Occipital lobe (tissue), 1 donor: ENCODE measurements at regions not wholly inside any gene's neighbourhood (a gene's known extent, or its start where the extent isn't known, plus 50 kb on each side); places are given as distances from the start of the nearest gene placed in this dataset.
A peak's percentile ranks its signal among the peaks of the same experiment; 100 is the strongest.
"Not testable (repeated sequence)": the region's sequence is repeated elsewhere in the genome, so short reads cannot be mapped to it uniquely, and the experiment has no call there.

ENCODE experiments used
- DNase-seq: peaks from one replicate; lab custom pipeline; 2025; lab: John Stamatoyannopoulos, UW

DNA sequence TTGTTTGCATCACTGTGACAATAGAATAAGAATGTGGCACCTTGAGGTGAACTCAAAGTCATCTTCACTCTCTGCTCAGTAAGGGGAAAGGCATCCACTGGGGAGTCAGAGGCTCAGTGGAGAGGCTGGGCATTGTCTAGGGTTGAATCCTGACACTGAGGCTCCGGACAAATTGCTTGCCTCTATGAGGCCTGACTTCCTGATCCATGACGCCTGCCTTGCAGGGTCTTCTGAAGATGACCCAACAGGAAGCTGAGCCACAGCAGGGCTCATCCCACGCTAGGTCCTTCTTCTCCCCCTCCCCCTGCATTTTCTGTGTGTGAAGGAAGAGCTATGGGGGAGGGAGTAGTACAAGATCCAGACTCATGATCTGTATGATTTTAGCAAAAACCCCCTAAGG is 265.1 kb downstream of the SH3BP4 start:
- DNase-seq: no peak

DNA sequence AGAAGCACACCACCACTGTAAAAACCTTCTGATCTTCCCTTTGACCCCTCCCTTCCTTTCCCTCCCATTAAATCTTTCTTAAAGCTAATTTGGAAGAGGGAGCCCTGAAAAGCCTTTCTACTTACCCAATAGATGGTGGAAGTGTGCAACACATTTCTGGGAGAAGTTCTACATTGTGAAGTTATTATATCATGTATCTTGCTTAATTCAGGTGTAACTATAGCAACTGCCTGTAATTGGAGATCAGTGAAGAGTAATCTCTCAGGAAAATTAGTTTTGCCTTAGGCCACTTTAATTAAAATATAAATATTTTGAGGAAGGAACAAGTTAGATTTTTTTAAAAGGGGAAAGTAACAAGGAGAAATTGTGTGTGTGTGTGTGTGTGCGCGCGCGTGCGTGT is 266.0 kb downstream of the SH3BP4 start:
- no peak for DNase-seq

DNA sequence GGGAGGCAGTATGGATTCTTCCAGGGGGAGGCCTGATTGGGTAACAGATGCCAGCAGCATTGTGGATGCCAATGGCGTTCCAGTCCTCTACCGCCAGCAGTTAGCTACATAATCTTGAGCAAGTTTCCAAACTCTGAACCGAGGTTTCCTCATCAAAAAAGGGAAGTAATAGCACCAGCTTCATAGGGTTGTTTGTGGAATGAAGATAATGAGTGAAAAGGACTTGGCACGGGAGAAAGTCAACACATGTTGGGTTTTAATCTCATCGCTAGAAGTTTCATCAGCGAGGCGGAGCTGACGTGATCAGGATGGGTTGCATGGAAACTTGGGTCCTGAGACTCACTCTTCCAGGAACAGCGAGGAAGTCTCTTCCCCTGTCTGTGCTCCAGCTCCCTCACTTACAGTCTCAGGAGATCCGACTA is 266.7 kb downstream of the SH3BP4 start:
- DNase-seq: no peak

DNA sequence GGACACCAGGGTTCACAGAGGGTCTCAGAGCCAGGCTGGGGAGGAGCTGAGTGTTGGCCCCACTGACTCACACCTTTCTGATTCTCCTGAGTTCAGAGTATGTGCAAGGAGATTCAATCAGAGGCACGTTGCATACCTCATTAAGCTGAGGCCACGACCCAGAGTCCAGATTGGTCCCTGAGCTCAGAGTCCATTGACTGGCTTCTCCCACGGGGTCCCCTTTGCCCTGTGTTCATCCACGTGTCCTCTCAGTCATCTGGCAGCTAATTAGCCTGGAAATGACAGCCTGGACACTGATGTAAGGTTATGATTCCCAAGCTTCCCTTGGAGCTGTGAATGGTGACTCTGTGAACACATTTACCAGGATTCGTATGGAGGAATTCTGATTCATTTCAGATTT is 267.2 kb downstream of the SH3BP4 start:
- no peak for DNase-seq

DNA sequence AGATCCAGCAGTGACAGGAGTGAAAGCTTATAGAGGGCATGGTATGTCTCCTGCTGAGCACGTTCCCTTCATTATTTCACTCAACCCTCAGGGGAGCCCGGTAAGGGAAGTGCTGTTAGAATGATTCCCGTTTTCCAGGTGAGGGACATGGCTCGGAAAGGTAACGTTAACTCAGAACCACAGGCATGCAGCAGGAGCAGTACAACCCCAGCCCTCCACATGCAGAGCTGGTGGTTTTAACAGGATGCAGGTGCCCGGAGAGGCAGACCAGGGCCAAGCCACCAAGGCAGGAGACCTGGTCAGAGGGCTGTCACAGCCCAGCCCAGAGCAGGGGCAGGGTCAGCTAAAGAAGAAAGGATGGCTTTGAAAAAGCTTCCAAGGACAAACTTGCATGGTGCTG is 268.5 kb downstream of the SH3BP4 start:
- no peak for DNase-seq

DNA sequence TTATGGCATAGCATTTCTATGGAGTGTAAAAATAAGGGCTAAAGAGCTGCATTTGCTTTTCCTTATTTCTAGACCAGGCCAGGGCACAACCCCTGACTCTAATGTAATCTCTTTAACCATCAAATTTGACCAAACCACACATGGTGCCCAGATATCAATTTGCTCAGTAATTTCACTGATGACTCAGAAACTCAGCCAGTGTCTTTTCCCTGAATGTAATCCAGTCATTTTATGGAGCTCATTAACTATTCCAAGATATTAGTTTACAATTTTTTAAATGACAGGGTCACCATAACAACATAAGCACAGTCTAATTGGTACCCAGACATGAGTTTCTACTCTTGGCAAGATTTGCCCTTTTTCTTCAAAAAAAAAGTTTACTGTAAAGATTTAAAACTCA is 270.8 kb upstream of the AGAP1 start:
- DNase-seq: no peak

DNA sequence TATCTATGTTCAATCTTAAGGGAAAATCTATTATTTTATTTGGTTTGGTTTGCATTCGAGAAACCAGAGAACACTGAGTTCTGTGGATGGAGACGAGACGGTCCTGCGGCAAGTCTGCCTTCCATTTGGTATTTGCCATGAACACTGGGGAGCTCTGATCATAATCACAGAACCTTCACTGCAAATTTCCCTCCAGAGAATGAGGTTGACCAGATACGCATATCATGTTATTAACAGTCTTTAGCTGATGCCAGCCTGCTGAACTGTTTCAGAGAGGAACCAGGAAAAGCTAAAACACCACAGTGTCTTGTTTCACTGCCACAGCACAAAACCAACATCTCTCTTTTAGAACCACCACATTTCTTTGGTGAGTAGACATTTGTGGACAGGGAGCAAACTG is 269.4 kb upstream of the AGAP1 start:
- DNase-seq: no peak

DNA sequence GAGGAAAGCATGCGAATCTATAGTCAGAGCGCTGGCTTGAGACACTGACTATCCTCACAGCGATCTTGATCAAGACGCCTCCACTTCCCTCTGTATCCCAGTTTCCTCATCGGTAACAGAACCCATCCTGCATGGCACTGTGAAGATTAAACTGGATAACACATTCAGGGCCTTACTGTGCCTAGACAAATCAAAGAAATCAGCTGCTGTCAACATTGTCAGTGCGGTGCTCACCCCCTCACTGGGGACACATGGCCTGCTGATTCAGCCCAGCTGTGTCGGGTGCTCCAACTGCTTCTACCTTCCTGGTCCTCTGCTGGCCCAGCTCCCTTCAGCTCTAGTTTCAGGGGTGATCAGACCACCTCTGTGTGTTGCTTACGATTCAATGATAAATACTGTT is 268.6 kb upstream of the AGAP1 start:
- no peak for DNase-seq

DNA sequence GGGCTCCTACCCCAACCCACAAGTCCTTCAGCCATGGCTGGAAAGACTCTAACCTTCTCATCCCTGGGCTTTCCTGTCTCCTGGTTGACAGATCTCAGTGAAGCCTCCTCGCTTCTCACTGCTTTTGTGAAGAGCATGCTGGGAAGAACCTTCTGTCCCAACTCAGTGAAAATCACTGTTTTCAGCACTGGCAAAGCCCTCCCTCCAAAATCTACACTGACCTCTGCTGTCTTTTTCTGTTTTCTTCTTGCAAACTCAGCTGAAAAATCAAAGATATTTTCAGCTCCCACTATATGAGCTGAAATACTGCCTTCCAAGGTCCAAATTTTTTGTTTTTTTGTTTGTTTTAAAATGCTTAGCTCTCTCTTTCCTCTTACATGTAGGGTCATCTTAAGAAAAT is 266.3 kb upstream of the AGAP1 start:
- no peak for DNase-seq

DNA sequence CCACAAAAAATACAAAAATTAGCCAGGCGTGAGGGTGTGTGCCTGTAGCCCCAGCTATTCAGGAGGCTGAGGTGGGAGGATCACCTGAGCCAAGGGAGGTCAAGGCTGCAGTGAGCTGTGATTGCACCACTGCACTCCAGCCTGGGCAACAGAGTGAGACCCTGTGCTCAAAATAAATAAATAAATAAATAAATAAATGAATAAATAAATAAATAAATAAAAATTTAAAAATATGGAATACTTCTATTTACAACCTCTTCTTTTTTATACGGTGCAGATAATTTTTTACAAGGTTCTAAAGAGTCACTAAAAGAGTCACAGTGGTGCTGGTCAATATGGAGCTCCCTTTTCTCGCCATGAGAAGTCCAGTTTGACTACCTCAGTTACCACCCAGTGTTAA is 265.4 kb upstream of the AGAP1 start:
- not testable (repeated sequence) for DNase-seq

DNA sequence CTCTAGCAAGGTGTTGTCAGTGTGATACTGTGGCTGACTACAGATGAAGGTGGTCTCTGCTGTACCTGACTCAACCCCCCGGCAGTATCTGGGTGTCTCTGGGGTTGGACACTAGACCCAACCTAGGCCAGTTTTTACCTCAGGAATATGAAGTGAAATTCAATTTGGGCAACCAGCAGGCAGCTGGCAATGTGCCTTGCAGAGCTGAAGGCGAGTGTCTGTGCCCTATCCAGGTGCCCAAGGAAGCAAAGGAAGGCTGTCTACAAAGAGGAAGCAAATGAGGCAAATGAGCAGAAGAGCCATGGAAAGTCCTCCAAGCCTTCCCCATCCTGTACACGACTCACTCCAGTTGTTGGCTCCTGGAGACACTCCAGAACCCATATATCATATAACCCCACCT is 264.6 kb upstream of the AGAP1 start:
- DNase-seq: no peak

DNA sequence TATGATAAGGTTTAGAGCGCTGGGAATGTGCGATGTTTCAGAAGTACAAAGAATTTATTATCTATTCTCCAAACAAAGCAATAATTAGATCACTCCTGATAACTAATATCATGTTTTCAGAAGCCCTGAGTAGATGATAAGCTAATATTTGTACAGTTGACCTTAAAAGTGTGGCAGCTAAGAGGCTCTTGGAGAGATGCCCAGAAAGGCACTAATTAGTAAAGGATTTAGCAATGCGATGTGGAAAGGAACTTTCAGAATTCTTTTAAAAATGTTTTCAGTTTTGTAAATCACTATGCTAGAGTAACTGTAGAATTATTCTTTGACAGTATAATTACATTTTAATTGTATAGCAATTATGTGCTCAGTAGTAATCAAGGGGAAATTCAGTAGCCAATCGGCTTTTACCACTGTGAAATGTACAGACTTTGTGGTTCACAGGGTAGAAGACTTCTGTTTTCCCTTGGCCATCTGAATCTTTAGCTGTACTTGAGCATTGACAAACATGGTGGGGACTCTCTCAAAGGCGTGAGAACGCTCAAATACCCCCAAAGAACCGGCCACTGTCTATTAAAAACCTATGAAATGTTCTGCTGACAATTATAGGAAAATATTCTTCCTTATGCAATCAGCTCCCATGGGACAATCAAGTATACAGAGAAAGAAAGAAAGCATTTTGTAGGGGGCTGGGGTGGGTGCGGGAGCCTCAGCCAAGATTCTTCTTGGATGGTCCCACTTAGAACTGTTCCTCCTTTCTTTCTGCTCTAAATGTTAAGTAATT is 262.8 kb upstream of the AGAP1 start:
- DNase-seq: no peak

DNA sequence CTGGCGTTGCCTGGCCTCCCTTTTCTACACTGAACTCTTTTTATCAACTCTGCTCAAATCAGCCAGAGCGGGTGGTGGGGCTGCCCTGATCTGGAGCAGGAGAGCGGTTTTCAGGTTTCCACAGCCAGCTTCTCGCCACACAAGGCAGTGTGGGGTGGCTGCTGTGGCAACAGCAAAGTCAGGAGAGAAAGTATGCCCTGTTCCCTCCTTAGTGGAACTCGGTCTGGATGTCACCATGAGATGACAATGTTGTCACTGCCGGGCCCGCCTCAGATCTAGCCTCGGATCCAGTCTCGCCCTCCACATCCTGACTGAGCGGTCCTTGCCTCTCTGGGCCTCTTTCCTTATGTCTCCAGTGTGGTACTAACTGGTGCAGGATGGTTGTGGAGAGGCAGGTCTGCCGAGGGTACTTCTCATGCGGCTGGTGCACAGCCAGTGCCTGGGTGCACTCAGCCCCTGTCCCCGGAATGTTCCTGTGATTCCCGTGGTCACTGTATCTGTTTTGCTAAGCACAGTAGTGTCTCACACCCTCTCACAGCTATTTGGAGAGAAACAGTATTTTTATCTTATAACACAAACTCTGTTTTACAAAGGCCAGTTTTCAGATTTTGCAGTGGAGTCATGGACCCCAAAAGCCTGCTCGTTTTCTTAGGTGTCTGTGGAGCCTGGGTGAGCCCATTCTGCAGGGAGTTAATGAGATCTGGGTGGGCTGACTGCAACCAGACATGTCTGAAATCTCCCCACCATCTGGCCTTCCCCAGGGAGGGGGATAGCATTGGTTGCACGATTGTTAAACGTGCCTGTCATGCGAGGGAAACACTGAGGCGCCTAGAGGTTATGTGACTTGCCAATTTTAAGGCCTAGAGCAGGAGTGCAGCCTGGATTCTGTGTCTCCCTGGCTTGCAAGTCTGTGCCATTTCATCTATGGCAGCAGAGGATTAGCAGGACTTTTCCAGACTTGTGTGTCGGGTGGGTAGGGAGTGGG is 261.1 kb upstream of the AGAP1 start:
- no peak for DNase-seq

DNA sequence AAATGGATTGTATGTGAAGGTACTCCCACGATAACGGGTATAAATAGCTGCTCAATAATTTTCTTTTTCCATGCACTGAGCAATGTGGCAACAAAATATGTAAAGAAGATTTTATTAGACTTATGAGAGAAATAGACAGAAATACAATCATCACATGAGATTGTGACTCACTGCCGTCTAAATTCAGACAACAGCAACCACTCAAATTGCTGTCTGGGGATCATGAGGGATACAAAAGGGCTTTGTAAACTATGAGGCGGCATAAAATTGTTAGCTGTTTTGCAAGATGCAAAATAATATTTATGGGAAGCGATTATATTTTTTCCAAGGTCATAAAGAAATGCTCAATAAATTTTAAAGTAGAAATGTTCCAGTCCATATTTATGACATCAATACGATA is 259.1 kb upstream of the AGAP1 start:
- no peak for DNase-seq

DNA sequence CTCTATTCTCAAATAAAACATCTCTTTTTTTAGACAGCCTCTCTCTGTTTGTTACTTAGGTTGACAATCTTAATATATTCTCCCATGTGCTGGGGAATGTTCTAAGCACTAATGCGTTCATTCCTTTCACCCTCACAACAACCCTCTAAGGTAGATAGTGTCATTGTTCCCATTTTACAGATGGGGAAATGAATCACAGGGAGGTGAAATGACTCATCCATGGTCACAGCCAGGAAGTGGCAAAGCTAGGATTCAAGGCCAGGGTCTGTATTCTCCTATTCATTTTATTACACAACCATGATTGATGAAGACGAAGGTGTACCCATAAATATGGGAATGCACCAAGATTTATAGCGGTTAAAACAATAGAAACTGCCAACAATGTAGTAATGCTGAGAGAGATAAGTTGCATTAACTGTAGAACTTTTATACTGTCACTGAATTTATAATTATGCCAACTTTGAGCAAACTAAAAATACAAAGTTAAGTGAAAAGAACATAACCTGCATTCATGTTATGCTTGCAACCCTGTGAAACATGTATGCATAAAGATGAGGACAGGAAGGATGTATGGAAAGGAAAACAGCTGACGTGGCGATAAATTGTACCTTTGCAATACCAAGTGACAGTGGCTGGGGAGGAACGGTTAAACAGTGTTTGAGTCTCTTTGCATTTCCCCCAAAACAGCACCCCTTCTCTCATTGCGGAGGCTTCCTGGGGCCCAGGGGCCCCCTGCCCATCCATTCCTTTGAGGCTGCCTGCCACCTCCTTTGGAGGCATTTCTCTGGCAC is 257.7 kb upstream of the AGAP1 start:
- DNase-seq: no peak

DNA sequence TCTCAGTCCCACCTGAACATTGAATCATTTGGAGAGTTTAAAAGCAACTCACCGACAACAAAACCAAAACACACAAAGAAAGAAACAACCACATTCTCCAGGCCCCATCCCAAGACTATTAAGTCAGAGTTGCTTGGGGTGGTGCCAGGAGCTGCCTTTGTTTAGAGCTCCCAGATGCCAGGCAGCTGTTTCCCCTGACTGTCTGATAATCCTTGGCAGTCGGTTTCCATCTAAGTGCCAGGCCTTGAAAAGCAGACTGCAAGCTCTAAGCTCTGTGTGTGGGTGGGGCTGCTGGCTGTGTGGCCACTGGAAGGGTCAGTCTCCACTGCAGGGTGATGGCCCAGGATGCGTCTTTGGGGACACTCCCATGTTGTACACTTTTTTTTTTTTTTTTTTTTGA is 255.3 kb upstream of the AGAP1 start:
- peak; percentile 19 for DNase-seq

DNA sequence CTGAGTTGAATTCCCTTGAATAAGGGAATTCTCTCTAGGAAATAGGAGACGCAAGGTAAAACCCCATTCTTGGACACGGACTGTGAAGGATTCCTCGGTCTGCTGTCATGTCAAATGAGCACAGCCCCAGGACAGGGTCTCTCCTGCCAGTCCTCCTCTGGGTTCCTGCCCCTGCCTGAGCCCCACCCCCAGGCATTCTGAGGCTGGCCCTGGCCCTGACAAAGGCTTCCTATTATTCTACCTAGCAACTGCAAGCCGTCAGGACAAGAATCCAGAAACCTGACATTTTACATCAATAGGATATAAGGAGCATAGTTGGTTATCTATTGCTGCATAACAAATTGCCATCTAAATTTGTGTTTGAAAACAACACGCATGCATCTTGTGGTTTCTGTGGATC is 253.3 kb upstream of the AGAP1 start:
- no peak for DNase-seq

DNA sequence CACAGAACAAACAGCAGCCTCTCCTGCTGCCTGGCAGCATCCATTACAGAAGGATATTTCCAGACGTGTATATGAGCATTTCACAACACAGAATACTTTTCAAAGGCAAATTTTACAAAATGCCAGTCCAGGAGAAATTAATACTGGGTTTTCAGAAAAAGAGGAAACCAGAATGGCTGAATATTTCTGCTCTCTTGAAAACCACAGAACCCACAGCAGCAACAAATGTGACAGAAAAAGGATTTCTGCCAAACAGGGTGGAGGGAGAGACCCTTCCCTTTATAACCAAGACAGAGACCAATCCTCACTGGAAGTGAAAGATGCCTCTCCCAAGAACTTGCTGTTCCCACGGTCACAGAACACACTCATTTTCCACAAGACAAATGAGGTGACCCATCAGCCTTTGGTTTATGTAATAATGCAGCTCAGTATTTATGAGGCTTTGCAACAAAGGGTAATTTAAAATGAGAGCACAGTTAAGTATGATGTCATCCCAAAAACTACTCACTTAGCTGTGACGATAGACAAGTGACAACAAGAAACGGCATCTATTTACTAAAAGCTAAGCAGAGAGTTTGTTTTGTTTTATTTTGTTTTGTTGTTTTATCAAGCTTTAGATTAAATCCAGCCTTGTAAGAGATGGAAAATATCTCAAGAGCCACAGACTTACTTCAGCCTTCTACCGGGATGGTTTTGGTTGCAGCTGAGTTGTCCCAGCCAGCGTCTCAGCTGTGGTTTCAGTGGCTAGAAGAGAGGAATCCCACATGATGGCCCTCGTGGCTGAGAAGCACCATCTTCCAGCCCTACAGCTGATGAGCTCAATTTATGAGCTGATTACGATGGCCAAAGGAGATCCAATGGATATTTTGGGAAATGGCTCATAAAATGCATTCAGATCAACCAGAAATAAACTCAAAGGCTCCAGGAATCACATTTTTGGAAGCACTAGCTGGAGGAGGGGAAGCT is 249.3 kb upstream of the AGAP1 start:
- DNase-seq: peak; percentile 9

DNA sequence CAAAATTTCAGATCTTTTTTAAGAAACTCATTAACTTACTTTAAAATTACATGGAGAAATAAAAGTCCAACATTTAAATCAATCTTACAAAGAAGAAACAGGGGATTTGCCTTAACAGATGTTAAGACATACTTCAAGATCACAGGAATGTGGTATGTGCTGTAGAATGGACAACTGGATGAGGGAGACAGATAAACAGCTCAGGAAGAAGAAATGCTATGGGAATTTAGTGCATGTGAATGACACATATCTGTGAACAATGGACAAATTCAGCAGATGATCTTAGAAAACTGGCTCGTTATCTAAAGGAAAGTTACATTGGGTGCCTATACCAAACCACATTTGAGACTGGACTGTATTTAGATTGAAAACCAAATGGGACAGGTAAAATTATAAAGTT is 246.8 kb upstream of the AGAP1 start:
- DNase-seq: no peak

DNA sequence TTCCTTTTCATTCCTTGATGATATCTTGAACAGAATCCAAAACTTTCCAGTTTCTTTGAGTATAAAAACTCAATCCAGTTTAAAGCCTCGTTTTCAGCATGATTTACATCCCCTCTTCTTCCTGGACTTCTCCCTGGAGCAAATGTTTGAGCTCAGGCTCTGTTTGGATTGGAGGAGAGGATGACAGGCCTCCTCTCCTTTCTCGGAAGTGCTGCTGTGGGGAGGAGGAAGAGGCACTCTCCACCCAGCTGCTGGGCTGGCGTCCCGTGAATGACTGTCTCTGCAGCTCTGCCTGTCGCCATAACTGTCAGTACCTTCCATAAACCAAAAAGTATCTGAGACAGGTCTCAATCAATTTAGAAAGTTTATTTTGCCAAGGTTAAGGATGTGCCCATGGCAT is 238.2 kb upstream of the AGAP1 start:
- DNase-seq: no peak

DNA sequence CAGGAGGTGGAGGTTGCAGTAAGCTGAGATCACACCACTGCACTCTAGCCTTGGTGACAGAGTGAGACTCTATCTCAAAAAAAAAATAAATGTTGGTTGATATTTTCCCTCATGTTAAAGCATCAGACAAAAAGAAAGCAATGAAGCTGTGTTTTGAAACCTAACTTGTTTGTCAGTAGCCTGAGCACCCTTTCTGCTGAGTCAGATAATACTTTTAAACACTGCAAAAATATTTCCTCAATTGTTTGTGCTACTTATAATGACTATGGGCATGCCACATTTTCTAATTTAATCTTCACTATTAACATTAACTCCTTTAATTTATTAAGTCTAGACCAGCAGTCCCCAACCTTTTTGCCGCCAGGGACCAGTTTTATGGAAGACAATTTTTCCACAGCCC is 236.3 kb upstream of the AGAP1 start:
- DNase-seq: no peak
